Left forelimb (tissue), 1 donor: ENCODE measurements at regions not wholly inside any gene's neighbourhood (a gene's known extent, or its start where the extent isn't known, plus 50 kb on each side); places are given as distances from the start of the nearest gene placed in this dataset.

Experiments used
- DNase-seq: peaks from one replicate; pipeline ENCODE4 v3.0.0-alpha.2; 2018; ENCODE audit warnings: low spot score

DNA sequence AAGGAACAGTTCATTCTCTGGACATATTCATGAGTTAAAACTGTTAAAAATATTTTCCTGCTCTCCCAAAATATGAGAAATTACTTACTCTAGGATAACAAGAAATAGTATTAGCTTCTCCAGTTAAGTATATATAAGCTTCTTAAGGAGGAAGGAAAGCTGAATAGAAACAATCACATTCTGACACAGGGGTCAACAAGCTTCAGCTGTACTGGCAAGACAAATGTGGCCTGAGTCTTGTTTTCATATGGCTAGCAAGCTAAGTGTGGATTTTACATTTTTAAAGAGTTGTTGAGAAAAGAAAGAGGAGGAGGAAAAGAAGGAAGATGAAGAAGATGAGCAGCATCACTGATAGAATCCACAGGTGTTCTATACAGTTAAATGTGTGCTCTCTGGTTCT is 313.8 kb downstream of the ZPLD1 start:
- DNase-seq, result no peak

DNA sequence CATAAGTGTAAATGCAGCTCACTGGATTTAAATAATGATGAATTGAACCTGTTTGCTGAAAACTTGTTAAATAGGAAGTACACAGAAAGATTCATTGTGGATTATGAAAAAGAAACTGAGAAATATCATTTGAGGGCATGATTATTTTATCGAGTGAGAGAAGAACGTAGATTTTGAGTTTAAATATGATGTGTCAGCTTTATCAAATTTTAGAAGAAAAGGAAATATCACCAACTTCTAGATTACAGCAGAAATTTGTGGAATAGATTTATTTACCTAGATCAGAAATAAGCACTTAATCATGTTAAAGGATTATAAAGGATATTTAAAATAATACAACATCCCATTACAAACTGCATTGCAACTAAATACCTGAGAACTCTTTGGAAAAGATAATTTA is 315.5 kb downstream of the ZPLD1 start:
- DNase-seq, result no peak

DNA sequence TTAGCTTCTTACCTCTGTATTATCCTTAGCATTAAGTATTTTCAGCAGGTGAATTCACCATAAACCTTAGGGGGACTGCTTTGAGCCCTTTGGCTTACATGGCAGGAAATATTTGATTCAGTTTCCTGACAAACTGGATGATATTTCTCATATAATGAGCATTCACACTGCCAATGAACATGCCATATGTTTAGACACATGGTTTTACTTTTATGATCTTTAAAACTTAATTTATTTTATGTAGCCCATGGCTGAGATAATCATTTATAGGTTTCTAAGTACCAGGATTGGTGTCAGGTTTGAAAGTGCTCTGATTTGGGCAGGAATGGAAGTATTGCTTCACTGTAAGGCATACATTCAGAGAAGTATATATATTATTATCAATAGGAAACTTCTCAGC is 319.1 kb downstream of the ZPLD1 start:
- no peak for DNase-seq

DNA sequence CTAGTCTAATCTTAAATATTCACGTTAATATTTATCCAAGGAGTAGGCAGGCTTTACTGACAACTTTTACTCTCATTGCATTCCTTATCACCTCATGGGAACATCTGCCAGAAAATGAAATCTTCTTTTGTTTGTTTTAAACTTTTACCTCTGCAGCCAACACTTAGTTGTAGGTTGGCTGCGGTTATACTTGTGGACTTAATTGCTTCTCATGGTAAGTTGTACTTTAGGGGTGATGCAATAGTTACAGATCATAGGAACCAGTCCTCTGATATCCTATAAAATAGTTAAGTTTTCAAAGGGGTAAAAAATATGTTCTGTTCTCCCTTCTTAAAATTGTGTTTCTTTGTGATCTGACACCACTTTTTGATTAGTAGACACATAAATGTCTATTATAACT is 321.9 kb downstream of the ZPLD1 start:
- DNase-seq, result no peak

DNA sequence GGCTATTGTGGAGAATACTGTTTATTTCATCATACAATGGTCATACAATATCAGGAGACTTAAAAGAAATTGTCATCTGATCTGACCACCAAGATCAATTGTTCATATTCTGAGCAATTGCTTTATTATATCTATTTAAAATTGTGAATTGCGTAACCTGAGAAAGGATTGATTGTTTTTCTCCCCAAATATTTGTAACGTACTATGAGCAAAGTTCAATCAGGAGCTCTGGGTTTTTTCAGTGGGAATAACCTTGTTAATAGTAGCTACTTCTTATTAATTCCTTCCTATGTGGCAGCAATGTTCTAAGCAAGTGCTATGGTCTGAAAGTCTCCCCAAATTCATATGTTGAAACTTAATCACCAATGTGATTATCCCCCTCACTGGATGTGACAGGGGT is 323.1 kb downstream of the ZPLD1 start:
- no peak for DNase-seq

DNA sequence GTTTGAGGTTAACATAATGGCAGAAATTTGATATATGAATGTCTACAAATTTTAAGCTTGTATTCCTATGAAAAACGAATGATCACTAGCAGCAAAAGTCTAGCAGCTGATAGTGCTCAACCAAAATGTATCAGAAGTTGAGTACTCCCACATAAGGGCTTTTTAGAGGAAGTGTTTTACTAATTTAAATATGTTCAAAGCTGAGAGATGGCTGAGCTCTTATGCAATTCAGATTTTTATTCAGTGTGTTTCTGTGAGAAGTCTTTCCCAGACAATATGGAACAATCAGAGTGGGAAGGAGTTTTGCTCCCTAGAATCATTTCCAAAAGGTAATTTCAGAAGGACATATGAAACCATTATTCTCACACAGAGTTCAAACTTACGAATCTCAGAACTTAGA is 327.0 kb downstream of the ZPLD1 start:
- DNase-seq, result no peak

DNA sequence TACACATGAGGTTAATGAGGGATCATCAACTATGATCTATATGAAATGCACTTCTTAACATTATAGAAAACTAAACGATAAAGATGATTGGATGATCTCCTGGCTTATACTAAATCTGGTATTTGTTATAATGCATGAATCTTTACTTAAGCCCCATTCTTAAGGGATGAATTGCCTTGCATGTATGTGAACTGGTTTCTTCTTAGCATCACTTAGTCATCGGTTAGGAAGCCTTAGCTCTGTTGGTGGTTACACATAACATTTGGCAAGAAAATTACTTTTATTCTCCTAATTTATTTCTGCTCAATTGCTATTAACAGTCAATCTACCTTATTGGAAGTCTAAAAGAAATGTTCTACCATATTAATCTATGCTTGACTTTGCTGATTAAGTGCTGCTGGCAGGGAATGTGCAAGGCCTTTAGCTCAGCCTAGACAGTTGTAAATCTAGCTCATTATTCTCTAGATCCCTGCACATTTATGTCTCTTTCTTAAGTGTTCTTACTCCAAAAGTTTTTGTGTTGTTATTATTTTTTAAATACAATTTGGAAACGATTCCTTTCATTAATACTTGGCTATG is 356.0 kb downstream of the ZPLD1 start:
- DNase-seq, result no peak

DNA sequence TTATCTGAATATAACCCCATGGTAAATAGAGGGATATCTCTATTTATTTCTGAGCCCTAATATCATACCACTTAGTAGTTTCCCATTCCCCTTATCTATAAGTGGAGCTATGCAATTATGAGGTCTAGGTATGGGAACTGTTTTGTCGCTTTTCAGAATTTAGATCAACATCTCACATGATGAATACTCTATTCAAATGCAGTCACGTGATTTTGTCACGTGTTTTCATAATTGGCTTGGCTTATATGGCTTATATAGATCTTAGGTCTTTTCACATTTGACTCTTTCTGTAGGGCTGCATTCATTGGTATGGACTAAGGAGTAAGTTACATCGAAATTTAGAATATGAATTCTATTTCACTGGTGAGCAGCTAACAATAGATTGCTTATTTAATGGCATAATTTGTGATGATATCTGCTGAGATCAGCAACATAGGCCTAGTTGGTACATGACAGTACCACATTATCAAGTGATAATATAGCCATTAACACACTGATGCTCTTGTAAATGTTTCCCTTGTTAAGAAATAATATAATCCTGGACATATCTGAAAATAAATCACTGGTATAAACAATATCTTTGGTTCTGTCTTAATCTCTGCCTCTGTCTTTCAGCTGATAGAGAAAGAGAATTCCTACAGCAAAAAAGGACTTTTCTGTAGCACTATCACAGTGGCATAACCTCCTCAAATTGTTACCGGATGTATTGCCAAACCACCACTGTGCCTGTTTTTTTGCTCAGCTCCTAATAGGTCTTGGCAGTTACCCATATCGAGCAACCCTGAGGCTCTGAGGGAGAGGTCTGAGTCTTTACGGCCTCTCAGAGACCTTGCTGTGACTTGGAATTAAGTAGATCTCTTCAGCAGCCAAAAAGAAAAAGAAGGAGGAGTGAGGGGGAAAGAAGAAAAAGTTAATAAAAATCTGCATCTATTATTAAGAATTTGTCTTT is 357.1 kb downstream of the ZPLD1 start:
- no peak for DNase-seq

DNA sequence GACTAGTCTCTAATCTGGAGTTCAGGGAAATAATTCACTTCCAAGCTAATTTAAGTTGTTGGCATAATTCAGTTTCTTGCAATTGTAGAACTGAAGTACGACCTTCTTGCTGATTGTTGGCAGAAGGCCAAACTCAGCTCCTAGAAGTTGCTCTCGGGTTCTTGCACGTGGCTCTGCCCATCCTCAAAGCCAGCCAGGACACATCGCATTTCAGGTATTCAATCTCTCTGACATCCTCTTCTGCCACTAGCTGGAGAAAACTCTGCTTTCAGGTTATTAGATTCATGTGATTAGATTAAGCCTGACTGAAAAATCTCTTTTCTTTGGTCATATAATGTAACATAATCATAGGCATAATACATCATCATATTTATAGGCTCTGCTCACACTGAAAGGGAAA is 362.0 kb downstream of the ZPLD1 start:
- DNase-seq, result no peak

DNA sequence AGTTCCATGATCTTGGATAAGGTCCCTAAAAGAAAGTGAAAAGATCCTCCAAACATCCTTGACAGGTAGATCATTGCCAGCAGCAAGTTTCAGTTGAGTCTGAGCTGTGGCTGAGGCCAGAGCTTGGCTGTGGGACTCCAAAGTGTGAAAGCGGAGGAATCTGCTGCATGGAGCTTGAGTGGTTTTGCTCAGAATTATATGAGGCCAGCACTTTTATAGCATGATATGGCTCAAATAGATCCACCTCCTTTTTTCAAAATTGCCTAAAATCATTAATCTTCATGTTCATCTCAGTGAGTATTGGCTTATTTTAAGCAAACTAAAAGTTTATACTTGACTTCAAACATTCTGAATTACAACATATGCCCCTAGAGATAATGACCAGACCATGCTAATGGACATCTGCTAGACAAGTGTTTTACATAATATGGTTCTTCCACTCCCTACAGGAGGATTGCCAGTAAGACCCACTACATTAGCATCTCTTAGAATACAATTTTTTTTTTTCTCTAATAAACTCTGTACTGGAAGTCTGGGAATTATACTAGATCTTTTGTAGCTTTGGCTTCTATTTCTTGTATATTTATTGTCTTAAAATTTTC is 368.1 kb downstream of the ZPLD1 start:
- no peak for DNase-seq

DNA sequence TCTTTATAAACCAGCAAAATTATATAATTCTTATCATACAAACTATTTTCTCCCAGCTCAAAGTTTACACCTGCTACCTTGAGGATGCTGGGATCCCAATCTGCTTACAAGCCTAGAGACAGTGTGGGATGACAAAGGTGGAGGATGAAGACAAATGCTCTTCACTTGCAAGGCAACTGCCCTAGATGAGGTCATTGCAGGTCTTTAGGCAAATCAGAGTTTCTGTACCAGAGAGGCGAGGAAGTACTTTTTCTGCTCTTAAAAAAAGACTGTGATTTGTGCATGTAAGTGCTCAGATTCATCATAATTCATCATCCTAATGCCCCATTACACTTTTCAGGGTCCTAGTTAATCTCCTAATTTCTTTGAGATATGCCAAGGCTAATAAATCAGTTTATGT is 376.1 kb downstream of the ZPLD1 start:
- no peak for DNase-seq

DNA sequence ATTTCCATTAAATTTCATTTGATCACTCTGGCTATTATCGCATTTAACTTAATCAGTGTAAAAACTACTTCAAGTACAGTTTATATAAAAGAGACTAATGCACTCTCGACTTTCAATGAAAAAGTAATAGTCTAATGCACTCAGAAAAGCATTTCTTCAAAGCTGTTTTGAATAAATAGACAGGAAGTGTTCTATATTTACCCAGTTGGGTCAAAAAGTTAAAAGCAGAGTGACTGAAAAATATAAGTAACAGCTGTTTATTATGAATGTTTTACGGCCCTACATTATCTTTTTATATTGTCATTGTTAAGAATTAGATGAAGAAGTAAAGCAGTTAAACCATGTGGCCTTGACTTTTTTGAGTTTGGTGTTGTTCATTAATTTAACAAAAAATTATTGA is 391.8 kb downstream of the ZPLD1 start:
- no peak for DNase-seq

DNA sequence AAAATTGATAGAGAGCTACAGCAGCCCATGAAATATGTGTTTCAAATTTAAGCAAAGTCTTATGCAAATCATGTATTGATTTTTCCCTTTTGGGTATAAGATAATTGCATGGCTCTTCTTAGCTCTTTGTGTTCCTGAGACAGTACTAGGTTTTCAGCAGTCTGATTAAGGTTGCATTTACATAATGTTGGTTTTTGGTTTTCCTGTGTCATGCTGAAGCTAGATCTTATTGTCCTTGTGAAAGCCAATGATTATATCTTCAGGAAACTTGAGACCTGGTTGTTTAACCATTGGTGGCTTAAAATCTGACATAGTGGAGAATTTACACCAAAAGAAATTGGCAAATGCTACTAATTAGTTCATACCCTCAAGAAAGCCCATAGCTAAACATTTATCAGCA is 392.6 kb downstream of the ZPLD1 start:
- DNase-seq, result no peak

DNA sequence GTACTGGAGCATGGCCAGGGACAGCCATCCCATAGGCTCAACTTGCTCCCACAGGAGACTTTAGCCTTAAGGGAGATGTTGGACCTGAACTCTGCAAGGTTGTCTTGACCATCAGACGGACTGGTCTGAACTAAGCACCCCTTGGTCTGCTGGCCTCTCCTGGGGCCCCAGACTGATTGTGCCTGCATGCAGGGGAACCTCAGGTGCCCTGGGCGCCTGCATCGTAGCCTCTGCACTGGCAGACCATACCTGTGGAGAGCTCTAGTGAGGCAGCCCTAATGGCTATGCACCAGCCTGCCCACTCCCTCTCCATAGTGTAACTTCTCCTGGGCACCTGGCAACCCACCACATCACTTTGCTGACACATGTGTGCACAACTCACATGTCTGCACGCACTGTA is 395.6 kb downstream of the ZPLD1 start:
- DNase-seq, result no peak

DNA sequence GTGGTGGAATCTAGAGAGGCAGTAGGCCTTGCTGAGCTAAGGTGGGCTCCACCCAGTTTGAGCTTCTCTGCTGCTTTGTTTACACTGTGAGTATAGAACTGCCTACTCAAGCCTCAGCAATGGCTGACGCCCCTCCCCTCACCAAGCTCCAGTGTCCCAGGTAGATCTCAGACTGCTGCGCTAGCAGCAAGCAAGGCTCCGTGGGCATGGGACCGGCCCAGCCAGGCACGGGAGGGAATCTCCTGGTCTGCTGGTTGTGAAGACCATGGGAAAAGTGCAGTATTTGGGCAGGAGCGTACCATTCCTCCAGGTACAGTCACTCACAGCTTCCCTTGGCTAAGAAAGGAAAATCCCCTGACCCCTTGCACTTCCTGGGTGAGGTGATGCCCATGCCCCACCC is 407.1 kb downstream of the ZPLD1 start:
- DNase-seq, result no peak

DNA sequence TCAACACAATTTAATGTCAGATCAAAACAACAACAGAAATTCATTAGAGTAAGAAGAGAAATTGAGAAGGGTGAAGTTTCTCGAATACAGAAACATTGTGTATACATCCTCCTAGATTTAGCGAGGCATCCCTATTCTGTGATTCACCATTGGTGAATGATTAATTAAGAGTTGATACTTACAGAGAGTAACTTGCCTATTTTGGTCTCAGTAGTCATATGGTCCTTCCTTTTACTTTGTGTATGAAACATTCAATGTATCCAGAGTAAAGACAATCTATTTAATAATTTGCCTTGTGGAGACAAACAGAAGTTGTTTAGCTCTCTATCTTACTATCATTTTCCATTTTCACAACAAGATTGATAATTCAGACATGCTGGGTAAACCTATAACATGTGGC is 432.0 kb downstream of the ZPLD1 start:
- no peak for DNase-seq

DNA sequence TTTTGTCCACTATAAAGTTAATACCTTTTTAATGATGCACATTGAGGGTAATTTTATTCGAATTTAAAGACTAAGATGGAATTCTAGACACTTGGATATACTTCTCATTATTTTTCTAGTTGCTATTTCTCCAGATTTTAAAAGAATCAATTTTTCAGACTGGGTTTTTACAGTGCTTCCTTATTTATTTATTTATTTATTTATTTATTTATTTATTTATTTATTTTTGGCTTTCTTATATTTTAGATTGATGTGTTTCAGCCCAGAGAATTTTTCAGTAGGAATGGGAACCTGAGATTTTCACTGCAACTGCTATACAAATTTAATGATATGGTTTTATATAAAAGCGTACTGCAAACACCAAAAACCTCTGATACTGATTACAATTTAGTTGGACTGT is 448.7 kb downstream of the ZPLD1 start:
- no peak for DNase-seq

DNA sequence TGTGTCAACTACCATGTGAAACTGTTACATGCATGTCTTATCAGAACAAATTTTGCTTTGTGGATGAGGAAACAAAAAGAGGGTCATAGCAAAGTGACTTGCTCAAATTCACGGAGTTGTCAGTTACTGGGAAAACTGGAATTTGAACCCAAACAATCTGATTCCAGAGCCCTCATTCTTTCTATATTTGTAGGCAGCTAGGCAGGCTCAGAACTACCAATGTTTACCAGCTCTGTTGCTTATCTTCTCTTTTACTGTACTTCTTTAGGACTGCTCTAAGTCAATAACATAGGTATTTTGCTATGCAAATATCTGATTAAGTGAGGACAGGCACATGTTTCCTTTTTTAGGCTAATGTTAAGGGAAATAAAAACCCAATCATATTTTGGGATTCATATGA is 450.5 kb downstream of the ZPLD1 start:
- no peak for DNase-seq

DNA sequence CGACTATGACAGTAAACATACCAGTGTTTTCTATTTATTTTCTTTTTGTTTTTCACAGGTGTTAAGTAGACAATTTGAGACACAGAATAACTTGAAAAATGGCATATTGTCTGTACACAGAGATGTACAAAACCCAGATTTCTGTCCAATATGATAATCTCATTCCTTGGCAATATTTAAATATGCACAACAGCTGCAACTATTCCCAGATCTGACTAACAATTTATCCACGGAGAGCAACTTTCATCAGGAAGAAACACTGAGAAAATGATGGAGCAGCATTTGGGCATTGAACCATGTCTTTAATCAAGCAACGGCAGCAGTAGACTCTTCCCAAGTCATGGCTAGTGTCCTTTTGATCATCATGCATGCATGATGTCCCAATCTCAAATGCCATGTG is 452.6 kb downstream of the ZPLD1 start:
- no peak for DNase-seq

DNA sequence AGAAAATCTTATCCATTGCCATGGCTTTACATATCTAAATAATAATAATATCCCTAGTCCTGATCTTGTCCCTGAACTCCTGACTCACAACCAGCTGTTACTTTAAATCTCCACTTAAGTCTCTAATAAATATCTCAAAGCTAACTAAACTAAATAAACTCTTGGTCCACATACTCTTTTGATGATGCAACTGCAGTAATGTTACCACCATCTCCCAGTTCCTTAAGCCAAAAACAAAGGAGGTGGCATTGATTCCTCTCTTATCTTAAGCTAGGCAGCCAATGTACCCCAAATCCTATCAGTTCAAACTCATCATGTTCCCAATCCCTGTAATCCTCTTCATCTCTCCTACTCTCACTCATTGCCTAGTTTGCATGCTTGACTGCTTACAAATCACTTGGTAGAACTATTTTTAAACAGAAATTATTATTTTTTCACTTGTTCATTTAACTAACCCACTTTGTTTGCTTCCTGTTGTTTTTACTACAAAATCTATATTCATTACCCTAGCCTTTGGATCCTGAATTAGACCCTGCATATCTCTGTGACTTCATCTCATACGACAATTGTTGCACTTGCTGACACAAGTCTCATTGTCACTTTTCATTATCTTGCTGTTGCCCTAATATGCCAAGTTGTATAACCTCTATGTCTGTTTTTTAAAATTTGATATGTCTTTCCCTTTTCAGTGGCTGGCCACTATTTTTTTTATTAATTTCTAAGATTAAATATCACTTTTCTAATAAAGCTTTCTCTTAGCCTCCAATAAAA is 462.2 kb downstream of the ZPLD1 start:
- DNase-seq, result no peak

DNA sequence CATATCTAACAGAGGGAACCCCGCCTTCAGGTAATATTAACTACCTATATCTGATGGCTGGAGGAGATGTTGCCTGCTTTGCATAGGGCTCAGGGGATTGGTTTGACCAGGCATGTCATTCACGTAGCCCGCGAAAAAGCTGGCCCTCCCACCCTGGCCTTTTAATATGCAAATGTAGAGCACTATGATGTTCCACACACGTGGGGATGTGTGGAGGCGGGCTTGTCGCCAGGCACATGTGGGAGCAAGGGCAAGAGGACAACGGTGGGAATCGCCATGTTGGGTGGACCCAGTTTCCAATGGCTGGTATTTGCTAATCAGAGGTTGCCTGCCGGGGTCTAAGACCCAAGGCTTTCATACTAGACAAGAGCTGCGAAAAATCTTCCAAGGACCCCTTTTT is 469.8 kb downstream of the ZPLD1 start:
- no peak for DNase-seq

DNA sequence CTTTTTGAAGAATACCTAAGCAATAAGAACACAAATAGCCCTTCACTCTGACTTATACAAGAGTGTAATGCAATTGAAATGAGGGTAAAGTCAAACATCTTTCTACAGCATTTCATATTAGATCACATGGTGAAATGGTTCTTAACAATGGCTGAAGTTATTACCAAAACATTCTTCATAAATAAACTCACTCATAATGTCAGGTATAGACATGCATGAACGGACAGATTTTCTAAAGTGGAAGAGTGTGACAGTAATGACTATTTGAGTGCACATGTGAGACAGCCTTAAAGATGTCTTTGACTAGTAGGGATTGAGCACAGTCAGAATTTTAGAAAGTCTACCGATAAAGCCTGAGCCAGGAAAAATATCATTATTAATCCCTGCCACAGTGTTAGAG is 471.0 kb downstream of the ZPLD1 start:
- no peak for DNase-seq

DNA sequence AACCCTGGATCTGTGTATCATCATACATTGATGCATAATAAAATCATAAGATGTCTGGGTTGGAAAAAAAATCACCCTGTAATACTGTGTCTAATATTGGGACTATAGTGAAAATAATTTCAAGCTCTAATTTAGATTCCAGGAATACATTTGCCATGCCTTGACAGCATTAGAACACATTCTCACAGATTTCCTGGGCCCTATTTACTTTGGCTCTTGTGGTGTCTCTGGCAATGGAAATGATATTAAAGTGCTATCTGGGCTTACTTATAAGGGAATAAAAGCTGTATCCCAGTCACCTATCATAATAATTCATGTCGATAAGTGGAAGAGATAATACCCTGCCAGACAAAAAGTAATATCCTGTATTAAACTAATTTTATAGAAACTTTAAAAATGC is 472.0 kb downstream of the ZPLD1 start:
- DNase-seq, result no peak
